Keratinocyte (primary cell): ENCODE measurements at regions not wholly inside any gene's neighbourhood (a gene's known extent, or its start where the extent isn't known, plus 50 kb on each side); places are given as distances from the start of the nearest gene placed in this dataset.

Source experiments
- DNase-seq: peaks from one replicate; pipeline ENCODE4 v3.0.0-alpha.2; 2011; ENCODE audit warnings: low read depth, missing footprints, low spot score
- FAIRE-seq: peaks from 2 replicates; lab custom pipeline; 2011; peaks lifted over from hg19 to GRCh38; lab: Jason Lieb, UNC
- H2AFZ ChIP-seq: 2 replicates; pipeline ENCODE4 v1.6.0; 2012; ENCODE audit warnings: low read length, control low read depth, inconsistent platforms; ENCODE audit not compliant: control insufficient read depth
- H3K27ac ChIP-seq: 2 replicates; pipeline ENCODE4 v1.5.1; 2011; ENCODE audit warnings: low read length; ENCODE audit not compliant: control insufficient read depth, insufficient read depth
- H3K27me3 ChIP-seq: 3 replicates; pipeline ENCODE4 v1.6.0; 2011; ENCODE audit warnings: low read length; ENCODE audit not compliant: control insufficient read depth, insufficient read depth; ENCODE audit errors: extremely low read depth
- H3K36me3 ChIP-seq, 2 experiments: 2 replicates in 1 of 2; 3 replicates in 1 of 2; pipeline ENCODE4 v1.5.1; 2011; ENCODE audit warnings: low read length in 2 of 2, mild to moderate bottlenecking in 1 of 2; ENCODE audit not compliant: control insufficient read depth in 2 of 2, insufficient read depth in 2 of 2; ENCODE audit errors: extremely low read depth in 1 of 2
- H3K4me1 ChIP-seq: 3 replicates; pipeline ENCODE4 v1.5.1; 2011; ENCODE audit warnings: low read length; ENCODE audit not compliant: control insufficient read depth, insufficient read depth; ENCODE audit errors: extremely low read depth
- H3K4me2 ChIP-seq: 3 replicates; pipeline ENCODE4 v1.6.0; 2011; ENCODE audit warnings: low read depth, low read length; ENCODE audit not compliant: control insufficient read depth, insufficient read depth; ENCODE audit errors: extremely low read depth
- H3K4me3 ChIP-seq, 3 experiments: fragments of 200-600 bp in 1 of 3; sonication (generic) in 1 of 3; 2 replicates in 2 of 3; 3 replicates in 1 of 3; pipeline ENCODE4 v1.5.1; 2011 to 2016; ENCODE audit warnings: low read length in 3 of 3, mild to moderate bottlenecking in 3 of 3, control low read depth in 2 of 3, inconsistent platforms in 1 of 3, low read depth in 1 of 3, mixed read lengths in 1 of 3, mixed run types in 1 of 3, moderate library complexity in 1 of 3; ENCODE audit not compliant: control insufficient read depth in 2 of 3, insufficient read depth in 2 of 3; ENCODE audit errors: extremely low read depth in 1 of 3
- H3K79me2 ChIP-seq: 2 replicates; pipeline ENCODE4 v1.6.0; 2012; ENCODE audit warnings: low read length; ENCODE audit not compliant: control insufficient read depth, insufficient read depth
- H3K9ac ChIP-seq: 3 replicates; pipeline ENCODE4 v1.6.0; 2011; ENCODE audit warnings: low read length; ENCODE audit not compliant: control insufficient read depth, insufficient read depth; ENCODE audit errors: extremely low read depth
- H3K9me1 ChIP-seq: 3 replicates; pipeline ENCODE4 v1.6.0; 2011; ENCODE audit warnings: low read length; ENCODE audit not compliant: control insufficient read depth, insufficient read depth; ENCODE audit errors: extremely low read depth
- H3K9me3 ChIP-seq: 2 replicates; pipeline ENCODE4 v1.5.1; 2012; ENCODE audit warnings: low read depth, low read length; ENCODE audit not compliant: control insufficient read depth
- H4K20me1 ChIP-seq: 3 replicates; pipeline ENCODE4 v1.6.0; 2011; ENCODE audit warnings: low read length; ENCODE audit not compliant: control insufficient read depth, insufficient read depth; ENCODE audit errors: extremely low read depth
- CTCF ChIP-seq, 3 experiments: IDR thresholded peaks in 1 of 3; conservative IDR thresholded peaks in 1 of 3; optimal IDR thresholded peaks in 1 of 3; 2 replicates in 2 of 3; 3 replicates in 1 of 3; pipeline versions ENCODE3 to v1.5.1; 2011; ENCODE audit warnings: low read length in 3 of 3, mild to moderate bottlenecking in 3 of 3, moderate library complexity in 2 of 3, control low read depth in 1 of 3, inconsistent platforms in 1 of 3; ENCODE audit not compliant: insufficient read depth in 2 of 3; ENCODE audit errors: extremely low read depth in 1 of 3
- EZH2 ChIP-seq: IDR thresholded peaks from one replicate; pipeline ENCODE4 v1.6.1; 2012; ENCODE audit warnings: inconsistent platforms, mild to moderate bottlenecking, low read length, moderate library complexity
- dilution Hi-C: fragments of 300-500 bp; cut with MboI; formaldehyde crosslinking; loops from one replicate; pipeline ENCODE4 v1.7.0; 2020; ENCODE audit warnings: low sequenced_read_pairs; ENCODE audit not compliant: extremely low pct_ligation_motif_present

GRCh38 chr7:67398916-67399315 is 402.3 kb downstream of the TYW1 start:
- Histone ChIP-seq H3K27me3 (no peaks in the 10 kb centered on the region), H3K27ac (no peak overlapping the region), H4K20me1 (no peaks in the 10 kb centered on the region), H3K9me1 (no peaks in the 10 kb centered on the region), H3K9ac (no peak overlapping the region), H3K79me2 (no peaks in the 10 kb centered on the region), H3K4me3 (no peak overlapping the region), H3K4me1 (no peaks in the 10 kb centered on the region), H3K36me3 (no peaks in the 10 kb centered on the region), H2AFZ (no peak overlapping the region), H3K4me2 (no peak overlapping the region), H3K9me3 (no peaks in the 10 kb centered on the region)
- dilution Hi-C loops, result no loop called here
- no peak for DNase-seq
- TF ChIP-seq EZH2 (no peak), CTCF (optimal IDR thresholded peaks at IDR 0.05 in 1 of 3, IDR thresholded peaks at IDR 0.05 in 1 of 3, conservative IDR thresholded peaks at IDR 0.05 in 1 of 3; ENCODE audit: extremely low read depth in 1 of 3, insufficient read depth in 2 of 3, low read length in 3 of 3) (no peak)
- FAIRE-seq, result no peak

GRCh38 chr7:67401492-67401891 is 404.9 kb downstream of the TYW1 start:
- Histone ChIP-seq H4K20me1 (no peaks in the 10 kb centered on the region), H3K9me3 (no peaks in the 10 kb centered on the region), H3K4me3 (no peak overlapping the region), H3K4me1 (no peaks in the 10 kb centered on the region), H3K36me3 (no peaks in the 10 kb centered on the region), H3K27me3 (no peaks in the 10 kb centered on the region), H3K79me2 (no peaks in the 10 kb centered on the region), H3K27ac (no peak overlapping the region), H3K9ac (no peak overlapping the region), H3K9me1 (no peaks in the 10 kb centered on the region), H2AFZ (no peak overlapping the region), H3K4me2 (no peak overlapping the region)
- FAIRE-seq, result no peak
- DNase-seq, result no peak
- dilution Hi-C loops, result no loop called here
- TF ChIP-seq EZH2 (no peak), CTCF (optimal IDR thresholded peaks at IDR 0.05 in 1 of 3, IDR thresholded peaks at IDR 0.05 in 1 of 3, conservative IDR thresholded peaks at IDR 0.05 in 1 of 3; ENCODE audit: extremely low read depth in 1 of 3, insufficient read depth in 2 of 3, low read length in 3 of 3) (no peak)
